ENCODE measurements at regions not wholly inside any gene's neighbourhood (a gene's known extent, or its start where the extent isn't known, plus 50 kb on each side); places are given as distances from the start of the nearest gene placed in this dataset.

DNA sequence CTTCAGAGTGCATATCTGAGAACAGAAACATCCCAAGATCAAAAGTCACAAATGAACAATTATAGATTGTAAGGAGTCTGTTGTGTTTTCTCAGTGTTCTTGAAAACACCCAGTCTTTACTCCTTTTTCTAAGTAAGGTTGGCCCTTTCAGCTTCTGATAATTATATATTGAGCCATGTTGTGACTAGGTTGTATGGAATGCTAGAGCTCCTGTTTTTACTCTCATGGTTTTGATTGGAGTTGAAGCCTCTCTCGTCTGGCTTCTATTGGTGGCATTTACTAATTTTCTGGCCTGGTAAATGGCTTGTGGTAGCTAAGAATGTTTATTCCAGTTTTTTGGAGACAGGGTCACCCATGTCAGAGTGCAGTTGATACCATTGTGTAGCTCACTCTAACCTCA, 84.7 kb downstream of the NDUFS5 start:
- no peak for TF ChIP-seq POLR2A (IDR thresholded peaks at IDR 0.05; ENCODE audit: low read depth, low read length)
- TF ChIP-seq POLR2AphosphoS5 (IDR thresholded peaks at IDR 0.05; ENCODE audit: low read depth, low read length): no peak

All from GM12892 (cell line).